Activated naive CD8-positive, alpha-beta T cell treated with anti-CD3 and anti-CD28 coated beads, Interleukin-2, amount 50 U/mL, for 24 hours (primary cell): ENCODE measurements at regions not wholly inside any gene's neighbourhood (a gene's known extent, or its start where the extent isn't known, plus 50 kb on each side); places are given as distances from the start of the nearest gene placed in this dataset.
"Not testable (repeated sequence)": the region's sequence is repeated elsewhere in the genome, so short reads cannot be mapped to it uniquely, and the experiment has no call there.

Experiments used
- ATAC-seq: fragments of 150-1000 bp; cut with Tn5 transposase; one replicate; pipeline ENCODE4 v1.10.0; 2021
- DNase-seq: peaks from one replicate; pipeline ENCODE4 v3.0.0; 2021
- H3K27ac Mint-ChIP-seq: one replicate; pipeline ENCODE4 v1.8.0; 2021; ENCODE audit warnings: mild to moderate bottlenecking, mixed read lengths
- H3K27me3 Mint-ChIP-seq: one replicate; pipeline ENCODE4 v1.8.0; 2021; ENCODE audit warnings: mixed read lengths
- H3K36me3 Mint-ChIP-seq: one replicate; pipeline ENCODE4 v1.8.0; 2021; ENCODE audit warnings: low read depth, mixed read lengths
- H3K4me1 Mint-ChIP-seq: one replicate; pipeline ENCODE4 v1.8.0; 2021; ENCODE audit warnings: mixed read lengths
- H3K4me3 Mint-ChIP-seq: one replicate; pipeline ENCODE4 v1.8.0; 2021; ENCODE audit warnings: mild to moderate bottlenecking, moderate library complexity, mixed read lengths
- H3K9me3 Mint-ChIP-seq: one replicate; pipeline ENCODE4 v1.8.0; 2021; ENCODE audit warnings: mixed read lengths

GRCh38 chr22:27310966-27311697 is 490.4 kb downstream of the MN1 start:
- Mint-ChIP-seq H3K9me3 (peaks cover 4% of the 10 kb centered on the region), H3K4me3 (no peak overlapping the region), H3K27me3 (peaks cover 10% of the 10 kb centered on the region), H3K4me1 (no peaks in the 10 kb centered on the region), H3K27ac (no peak overlapping the region), H3K36me3 (no peaks in the 10 kb centered on the region)
- DNase-seq (no peak), ATAC-seq (no peak)

- Mint-ChIP-seq H3K27me3 (peaks cover 16% of the 10 kb centered on the region), H3K36me3 (no peaks in the 10 kb centered on the region), H3K27ac (no peak overlapping the region), H3K4me1 (no peaks in the 10 kb centered on the region), H3K4me3 (no peak overlapping the region), H3K9me3 (peaks cover 4% of the 10 kb centered on the region)
- no peak for ATAC-seq
- DNase-seq: no peak
Measured at GRCh38 chr22:27311698-27312550, 489.6 kb downstream of the MN1 start.

GRCh38 chr22:27312565-27312964 is 489.0 kb downstream of the MN1 start:
- H3K36me3 Mint-ChIP-seq: no peaks in the 10 kb centered on the region
- peaks cover 18% of the 10 kb centered on the region for H3K27me3 Mint-ChIP-seq
- H3K4me3 Mint-ChIP-seq: no peak overlapping the region
- H3K27ac Mint-ChIP-seq: no peak overlapping the region
- no peaks in the 10 kb centered on the region for H3K4me1 Mint-ChIP-seq
- ATAC-seq (no peak), DNase-seq (no peak)
- peaks cover 4% of the 10 kb centered on the region for H3K9me3 Mint-ChIP-seq

GRCh38 chr22:27312966-27313855 is 488.3 kb downstream of the MN1 start:
- Mint-ChIP-seq H3K27me3 (peaks cover 20% of the 10 kb centered on the region), H3K4me1 (no peaks in the 10 kb centered on the region), H3K36me3 (no peaks in the 10 kb centered on the region), H3K4me3 (no peak overlapping the region), H3K27ac (no peak overlapping the region), H3K9me3 (peaks cover 4% of the 10 kb centered on the region)
- ATAC-seq (no peak), DNase-seq (no peak)

- Mint-ChIP-seq H3K9me3 (no peaks in the 10 kb centered on the region), H3K27ac (no peak overlapping the region), H3K4me1 (no peaks in the 10 kb centered on the region), H3K4me3 (no peak overlapping the region), H3K27me3 (peaks cover 18% of the 10 kb centered on the region), H3K36me3 (no peaks in the 10 kb centered on the region)
- DNase-seq (no peak), ATAC-seq (no peak)
Measured at GRCh38 chr22:27314276-27314807, 487.2 kb downstream of the MN1 start.

GRCh38 chr22:27315833-27316232 is 485.7 kb downstream of the MN1 start:
- ATAC-seq (no peak), DNase-seq (no peak)
- Mint-ChIP-seq H3K9me3 (peaks cover 4% of the 10 kb centered on the region), H3K36me3 (no peaks in the 10 kb centered on the region), H3K4me3 (no peak overlapping the region), H3K4me1 (no peaks in the 10 kb centered on the region), H3K27ac (no peak overlapping the region), H3K27me3 (peaks cover 26% of the 10 kb centered on the region)

GRCh38 chr22:27317096-27317495 is 484.5 kb downstream of the MN1 start:
- peaks cover 4% of the 10 kb centered on the region for H3K9me3 Mint-ChIP-seq
- no peak overlapping the region for H3K27ac Mint-ChIP-seq
- no peaks in the 10 kb centered on the region for H3K4me1 Mint-ChIP-seq
- H3K27me3 Mint-ChIP-seq: peaks cover 27% of the 10 kb centered on the region
- H3K4me3 Mint-ChIP-seq: no peak overlapping the region
- ATAC-seq: no peak
- no peak for DNase-seq
- H3K36me3 Mint-ChIP-seq: no peaks in the 10 kb centered on the region

- no peak overlapping the region for H3K27ac Mint-ChIP-seq
- peaks cover 4% of the 10 kb centered on the region for H3K9me3 Mint-ChIP-seq
- DNase-seq (no peak), ATAC-seq (no peak)
- no peaks in the 10 kb centered on the region for H3K4me1 Mint-ChIP-seq
- H3K4me3 Mint-ChIP-seq: no peak overlapping the region
- peaks cover 29% of the 10 kb centered on the region for H3K27me3 Mint-ChIP-seq
- no peaks in the 10 kb centered on the region for H3K36me3 Mint-ChIP-seq
Measured at GRCh38 chr22:27317971-27318428, 483.6 kb downstream of the MN1 start.

GRCh38 chr22:27318516-27318915 is 483.0 kb downstream of the MN1 start:
- Mint-ChIP-seq H3K27ac (no peak overlapping the region), H3K36me3 (no peaks in the 10 kb centered on the region), H3K27me3 (peaks cover 29% of the 10 kb centered on the region), H3K4me1 (no peaks in the 10 kb centered on the region), H3K4me3 (no peak overlapping the region), H3K9me3 (peaks cover 4% of the 10 kb centered on the region)
- ATAC-seq (no peak), DNase-seq (no peak)

GRCh38 chr22:27323661-27324060 is 477.9 kb downstream of the MN1 start:
- peaks cover 4% of the 10 kb centered on the region for H3K9me3 Mint-ChIP-seq
- no peak overlapping the region for H3K27ac Mint-ChIP-seq
- no peak overlapping the region for H3K4me3 Mint-ChIP-seq
- ATAC-seq (no peak), DNase-seq (no peak)
- H3K27me3 Mint-ChIP-seq: peaks cover 23% of the 10 kb centered on the region
- H3K4me1 Mint-ChIP-seq: no peaks in the 10 kb centered on the region
- H3K36me3 Mint-ChIP-seq: no peaks in the 10 kb centered on the region

- H3K36me3 Mint-ChIP-seq, H3K9me3 Mint-ChIP-seq, DNase-seq, ATAC-seq, H3K4me1 Mint-ChIP-seq, H3K27ac Mint-ChIP-seq, H3K4me3 Mint-ChIP-seq: not testable (repeated sequence)
- peaks cover 21% of the 10 kb centered on the region for H3K27me3 Mint-ChIP-seq
Measured at GRCh38 chr22:27324908-27325307, 476.6 kb downstream of the MN1 start.

- ATAC-seq (no peak), DNase-seq (no peak)
- Mint-ChIP-seq H3K36me3 (no peaks in the 10 kb centered on the region), H3K27ac (no peak overlapping the region), H3K4me1 (peaks cover 2% of the 10 kb centered on the region), H3K4me3 (no peak overlapping the region), H3K27me3 (peaks cover 25% of the 10 kb centered on the region), H3K9me3 (no peaks in the 10 kb centered on the region)
Measured at GRCh38 chr22:27327497-27327896, 474.1 kb downstream of the MN1 start.

- ATAC-seq (no peak), DNase-seq (no peak)
- Mint-ChIP-seq H3K4me1 (peaks cover 2% of the 10 kb centered on the region), H3K27me3 (peaks cover 25% of the 10 kb centered on the region), H3K4me3 (no peak overlapping the region), H3K36me3 (no peaks in the 10 kb centered on the region), H3K9me3 (no peaks in the 10 kb centered on the region), H3K27ac (no peak overlapping the region)
Measured at GRCh38 chr22:27327981-27328721, 473.4 kb downstream of the MN1 start.
